Parathyroid adenoma (tissue), 2 donors: ENCODE measurements at regions not wholly inside any gene's neighbourhood (a gene's known extent, or its start where the extent isn't known, plus 50 kb on each side); places are given as distances from the start of the nearest gene placed in this dataset.

Experiments used
- H2AFZ ChIP-seq: fragments of 300-600 bp; sonication (generic); one replicate; pipeline ENCODE4 v1.7.0; 2017; ENCODE audit warnings: antibody characterized with exemption, mild to moderate bottlenecking
- H3K27ac ChIP-seq: fragments of 300-600 bp; sonication (generic); one replicate; pipeline ENCODE4 v1.7.0; 2017
- H3K27me3 ChIP-seq: fragments of 300-600 bp; sonication (generic); one replicate; pipeline ENCODE4 v1.7.0; 2017; ENCODE audit warnings: low read length; ENCODE audit not compliant: control insufficient read depth, insufficient read depth
- H3K36me3 ChIP-seq: fragments of 300-600 bp; sonication (generic); one replicate; pipeline ENCODE4 v1.7.0; 2017; ENCODE audit warnings: low read length; ENCODE audit not compliant: control insufficient read depth, insufficient read depth
- H3K4me1 ChIP-seq: fragments of 300-600 bp; sonication (generic); one replicate; pipeline ENCODE4 v1.7.0; 2017; ENCODE audit warnings: control low read depth
- H3K4me2 ChIP-seq: fragments of 300-600 bp; sonication (generic); one replicate; pipeline ENCODE4 v1.7.0; 2017; ENCODE audit warnings: low read length
- H3K4me3 ChIP-seq: fragments of 300-600 bp; sonication (generic); one replicate; pipeline ENCODE4 v1.7.0; 2017; ENCODE audit warnings: low read depth, low read length
- H3K79me2 ChIP-seq: fragments of 300-600 bp; sonication (generic); one replicate; pipeline ENCODE4 v1.7.0; 2017; ENCODE audit warnings: control low read depth
- H3K9ac ChIP-seq: fragments of 300-600 bp; sonication (generic); one replicate; pipeline ENCODE4 v1.7.0; 2017; ENCODE audit warnings: mild to moderate bottlenecking
- H3K9me3 ChIP-seq: fragments of 300-600 bp; sonication (generic); one replicate; pipeline ENCODE4 v1.7.0; 2017; ENCODE audit warnings: low read length; ENCODE audit not compliant: control insufficient read depth
- TF ChIP-seq, protein P1 (sequence below): fragments of 300-600 bp; sonication (generic); IDR thresholded peaks from one replicate; pipeline ENCODE4 v1.7.0; 2017; ENCODE audit warnings: antibody characterized with exemption, mild to moderate bottlenecking
- donor health status: primary hyperparathyroidism.

DNA sequence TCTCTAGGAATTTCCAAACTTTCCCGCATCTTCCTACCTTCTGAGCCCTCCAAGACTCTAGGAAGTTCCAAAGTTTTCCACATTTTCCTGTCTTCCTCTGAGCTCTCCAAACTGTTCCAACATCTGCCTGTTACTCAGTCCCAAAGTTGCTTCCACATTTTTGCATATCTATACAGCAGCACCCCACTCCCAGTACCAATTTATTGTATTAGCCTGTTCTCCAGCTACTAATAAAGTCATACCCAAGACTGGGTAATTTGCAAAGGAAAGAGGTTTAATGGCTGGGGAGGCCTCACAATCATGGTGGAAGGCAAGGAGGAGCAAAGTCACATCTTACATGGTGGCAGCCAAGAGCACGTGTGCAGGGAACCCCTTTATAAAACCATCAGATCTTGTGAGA, 82.9 kb upstream of the DSCAM start:
- Histone ChIP-seq H3K9me3 (no peaks in the 10 kb centered on the region), H3K4me3 (no peak overlapping the region), H2AFZ (no peak overlapping the region), H3K9ac (no peak overlapping the region), H3K4me2 (no peak overlapping the region), H3K79me2 (no peaks in the 10 kb centered on the region), H3K36me3 (no peaks in the 10 kb centered on the region), H3K27ac (no peak overlapping the region), H3K27me3 (no peaks in the 10 kb centered on the region), H3K4me1 (no peaks in the 10 kb centered on the region)
- TF ChIP-seq, protein P1, sequence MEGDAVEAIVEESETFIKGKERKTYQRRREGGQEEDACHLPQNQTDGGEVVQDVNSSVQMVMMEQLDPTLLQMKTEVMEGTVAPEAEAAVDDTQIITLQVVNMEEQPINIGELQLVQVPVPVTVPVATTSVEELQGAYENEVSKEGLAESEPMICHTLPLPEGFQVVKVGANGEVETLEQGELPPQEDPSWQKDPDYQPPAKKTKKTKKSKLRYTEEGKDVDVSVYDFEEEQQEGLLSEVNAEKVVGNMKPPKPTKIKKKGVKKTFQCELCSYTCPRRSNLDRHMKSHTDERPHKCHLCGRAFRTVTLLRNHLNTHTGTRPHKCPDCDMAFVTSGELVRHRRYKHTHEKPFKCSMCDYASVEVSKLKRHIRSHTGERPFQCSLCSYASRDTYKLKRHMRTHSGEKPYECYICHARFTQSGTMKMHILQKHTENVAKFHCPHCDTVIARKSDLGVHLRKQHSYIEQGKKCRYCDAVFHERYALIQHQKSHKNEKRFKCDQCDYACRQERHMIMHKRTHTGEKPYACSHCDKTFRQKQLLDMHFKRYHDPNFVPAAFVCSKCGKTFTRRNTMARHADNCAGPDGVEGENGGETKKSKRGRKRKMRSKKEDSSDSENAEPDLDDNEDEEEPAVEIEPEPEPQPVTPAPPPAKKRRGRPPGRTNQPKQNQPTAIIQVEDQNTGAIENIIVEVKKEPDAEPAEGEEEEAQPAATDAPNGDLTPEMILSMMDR: no peak

DNA sequence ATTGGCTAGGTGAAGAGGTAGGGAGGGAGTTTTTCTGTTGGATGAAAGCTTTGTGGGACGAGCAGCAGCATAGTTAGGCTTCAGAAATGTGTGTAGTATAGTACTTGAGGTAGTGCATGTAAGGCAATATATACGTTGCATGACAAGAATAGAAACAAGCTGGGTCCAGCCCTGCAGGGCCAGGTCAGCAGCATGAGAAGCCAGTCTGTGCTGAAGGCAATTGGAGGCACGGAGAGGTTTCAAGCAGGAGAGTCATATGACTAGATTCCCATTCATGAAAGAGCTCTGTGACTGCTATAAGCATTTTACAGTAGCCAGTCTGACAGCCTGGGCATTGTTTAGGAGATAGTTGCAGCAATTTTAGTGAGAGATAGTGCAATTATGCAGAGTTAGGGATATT, 84.2 kb upstream of the DSCAM start:
- no peak overlapping the region for H2AFZ ChIP-seq
- H3K9me3 ChIP-seq: no peaks in the 10 kb centered on the region
- no peaks in the 10 kb centered on the region for H3K27me3 ChIP-seq
- no peak overlapping the region for H3K4me2 ChIP-seq
- no peak overlapping the region for H3K27ac ChIP-seq
- no peaks in the 10 kb centered on the region for H3K36me3 ChIP-seq
- H3K4me1 ChIP-seq: no peaks in the 10 kb centered on the region
- TF ChIP-seq, protein P1: no peak
- H3K9ac ChIP-seq: no peak overlapping the region
- H3K4me3 ChIP-seq: no peak overlapping the region
- H3K79me2 ChIP-seq: no peaks in the 10 kb centered on the region

DNA sequence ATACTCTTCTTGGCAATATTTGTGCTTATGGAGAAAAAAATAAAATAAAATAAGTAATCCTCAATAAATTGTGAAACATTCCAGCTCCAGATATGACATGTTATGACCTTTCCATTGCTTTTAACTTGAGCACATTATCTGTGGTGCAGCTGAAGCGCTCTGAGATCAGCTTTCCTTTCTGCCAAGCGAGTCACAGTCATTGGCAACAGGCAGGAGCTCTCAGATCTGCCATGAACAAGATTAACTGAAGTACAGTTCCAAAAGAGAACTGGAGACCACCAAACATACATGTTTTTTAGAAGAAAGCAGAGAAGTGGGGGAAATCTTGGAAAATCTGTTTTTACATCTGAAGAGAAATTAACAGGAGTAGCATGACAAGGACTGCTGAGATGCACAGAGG, 89.2 kb upstream of the DSCAM start:
- TF ChIP-seq, protein P1: no peak
- H3K4me2 ChIP-seq: no peak overlapping the region
- no peaks in the 10 kb centered on the region for H3K9me3 ChIP-seq
- no peaks in the 10 kb centered on the region for H3K36me3 ChIP-seq
- no peak overlapping the region for H2AFZ ChIP-seq
- no peaks in the 10 kb centered on the region for H3K4me1 ChIP-seq
- no peak overlapping the region for H3K9ac ChIP-seq
- no peak overlapping the region for H3K4me3 ChIP-seq
- H3K27ac ChIP-seq: no peak overlapping the region
- H3K79me2 ChIP-seq: no peaks in the 10 kb centered on the region
- no peaks in the 10 kb centered on the region for H3K27me3 ChIP-seq

DNA sequence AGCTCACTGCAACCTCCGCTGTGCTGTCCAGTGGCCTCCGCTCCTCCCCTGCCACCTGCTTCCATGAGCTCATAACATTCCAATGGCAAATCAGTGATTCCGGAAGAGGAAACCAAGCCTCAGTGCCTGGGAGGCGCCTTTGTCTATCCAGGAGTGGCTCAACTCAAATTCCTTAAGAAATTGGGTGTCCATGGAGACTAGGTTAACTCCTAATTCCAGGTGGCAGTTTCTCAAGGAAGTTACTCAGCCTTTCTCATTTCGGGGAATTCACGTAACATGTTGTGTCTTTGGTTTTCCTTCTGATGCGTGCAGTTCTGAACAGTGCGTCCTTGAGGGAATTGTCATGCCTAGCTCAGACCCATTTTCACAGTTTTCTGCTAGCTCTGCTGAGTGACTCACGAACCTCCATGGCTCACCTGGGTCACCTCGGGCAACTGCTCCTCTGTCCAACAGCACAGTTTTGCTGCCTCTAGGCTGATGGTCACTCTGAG, 89.9 kb upstream of the DSCAM start:
- Histone ChIP-seq H3K9me3 (no peaks in the 10 kb centered on the region), H2AFZ (no peak overlapping the region), H3K4me2 (no peak overlapping the region), H3K27me3 (no peaks in the 10 kb centered on the region), H3K9ac (no peak overlapping the region), H3K4me1 (no peaks in the 10 kb centered on the region), H3K27ac (no peak overlapping the region), H3K79me2 (no peaks in the 10 kb centered on the region), H3K4me3 (no peak overlapping the region), H3K36me3 (no peaks in the 10 kb centered on the region)
- TF ChIP-seq, protein P1: no peak

DNA sequence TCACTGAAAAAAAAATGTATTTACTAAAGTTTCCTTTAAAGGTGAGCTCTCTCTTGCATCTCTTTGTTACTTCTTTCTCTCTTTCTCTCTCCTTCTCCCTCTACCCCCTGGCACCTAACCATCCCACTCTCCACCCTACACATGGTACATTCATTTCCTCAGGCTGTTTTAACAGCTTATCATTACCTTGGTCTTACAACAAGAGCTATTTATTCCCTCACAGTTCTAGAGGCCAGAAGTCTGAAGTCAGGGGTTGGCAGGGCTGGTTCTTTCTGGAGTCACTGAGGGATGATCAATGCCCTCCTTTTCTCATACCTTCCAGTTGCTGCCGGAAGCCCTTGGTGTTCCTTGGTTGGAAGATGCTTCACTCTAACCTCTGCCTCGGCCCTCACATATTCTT, 91.1 kb upstream of the DSCAM start:
- Histone ChIP-seq H3K79me2 (no peaks in the 10 kb centered on the region), H3K36me3 (no peaks in the 10 kb centered on the region), H3K4me3 (no peak overlapping the region), H3K4me1 (no peaks in the 10 kb centered on the region), H3K9me3 (no peaks in the 10 kb centered on the region), H2AFZ (no peak overlapping the region), H3K9ac (no peak overlapping the region), H3K27me3 (no peaks in the 10 kb centered on the region), H3K4me2 (no peak overlapping the region), H3K27ac (no peak overlapping the region)
- TF ChIP-seq, protein P1: no peak
